Kidney tubule cell (primary cell): ENCODE measurements at regions not wholly inside any gene's neighbourhood (a gene's known extent, or its start where the extent isn't known, plus 50 kb on each side); places are given as distances from the start of the nearest gene placed in this dataset.
A peak's percentile ranks its signal among the peaks of the same experiment; 100 is the strongest.
"Not testable (repeated sequence)": the region's sequence is repeated elsewhere in the genome, so short reads cannot be mapped to it uniquely, and the experiment has no call there.

ENCODE experiments used
- DNase-seq: peaks from one replicate; pipeline ENCODE4 v3.0.0-alpha.2; 2018; ENCODE audit warnings: low spot score

- no peak for DNase-seq
Observed at GRCh38 chrX:1103360-1103759, 109.1 kb downstream of the CRLF2 start.

- DNase-seq, result no peak
Observed at GRCh38 chrX:1102786-1103185, 109.7 kb downstream of the CRLF2 start.

GRCh38 chrX:1102221-1102620, 110.2 kb downstream of the CRLF2 start:
- DNase-seq, result not testable (repeated sequence)

DNA sequence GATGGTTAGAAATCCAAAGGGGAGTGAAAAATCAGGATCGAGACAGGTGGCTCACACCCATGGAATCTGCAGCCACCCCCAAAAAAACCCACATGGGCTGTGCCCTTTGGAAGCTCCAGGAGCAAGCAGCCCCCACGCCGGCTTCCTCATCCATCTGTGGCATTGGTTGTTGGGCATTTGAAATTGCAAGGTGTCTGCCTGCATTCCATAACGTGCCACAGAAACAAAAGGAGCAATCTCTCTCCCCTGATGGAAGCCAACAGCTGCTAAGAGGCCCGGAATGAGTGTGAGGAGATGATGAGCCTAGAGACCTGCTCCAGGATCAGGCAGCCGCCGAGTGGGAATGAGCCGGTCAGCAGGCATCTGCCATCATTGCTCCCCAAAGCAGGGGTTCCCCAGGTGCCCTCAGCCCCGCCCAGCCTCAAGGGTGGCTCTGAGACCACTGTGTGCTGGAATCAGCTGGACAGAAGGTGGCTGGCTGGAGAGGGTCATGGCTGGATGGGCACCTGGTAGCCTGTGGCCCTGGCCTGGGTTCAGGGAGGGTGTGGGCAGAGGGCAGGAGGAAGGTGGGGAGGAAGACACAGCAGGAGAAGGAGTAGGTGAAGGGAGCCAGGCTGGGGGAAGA, 113.2 kb downstream of the CRLF2 start:
- DNase-seq, result no peak

GRCh38 chrX:1097328-1097727, 115.1 kb downstream of the CRLF2 start:
- DNase-seq, result no peak

GRCh38 chrX:1094566-1095333, 117.7 kb downstream of the CRLF2 start:
- no peak for DNase-seq

DNA sequence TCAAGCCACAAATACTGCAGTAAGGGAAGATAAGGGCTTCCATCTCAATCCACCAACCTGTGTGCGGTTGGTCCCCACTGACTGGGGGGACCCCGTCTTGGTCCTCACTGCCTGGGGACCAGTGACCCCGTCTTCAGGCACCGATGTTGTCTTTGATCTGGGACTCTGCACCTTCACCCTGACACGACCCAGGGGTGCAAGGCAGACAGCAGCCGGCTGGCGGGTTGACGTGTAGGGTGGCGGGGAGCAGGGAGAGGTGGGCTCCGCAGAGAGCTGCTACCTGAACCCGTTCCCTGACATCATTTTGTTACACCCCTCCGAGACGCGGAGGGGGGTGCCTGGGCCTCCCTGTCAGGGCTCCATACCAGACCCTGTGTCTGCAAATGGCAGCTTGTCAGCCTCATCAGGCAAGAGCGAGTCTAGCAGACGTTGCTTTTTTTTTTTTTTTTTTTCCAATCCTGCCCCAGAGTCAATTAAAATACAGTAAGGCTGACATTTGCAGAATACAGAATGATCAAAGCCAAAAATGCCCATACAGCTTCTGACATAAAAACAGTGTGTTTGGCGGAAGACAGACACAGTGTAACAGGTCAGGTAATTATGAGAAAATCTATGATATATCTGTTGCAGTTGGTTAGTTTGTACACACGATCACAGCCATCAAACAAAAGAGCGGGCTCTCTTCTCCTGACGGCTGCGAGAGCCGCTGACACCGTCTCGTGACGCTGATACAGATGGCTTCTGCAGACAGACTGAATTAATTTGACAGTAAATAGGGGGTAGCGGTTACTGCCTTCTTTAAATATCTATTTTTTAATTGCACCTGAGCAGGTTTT, 118.6 kb downstream of the CRLF2 start:
- DNase-seq, result no peak

- DNase-seq, result no peak
Observed at GRCh38 chrX:1093121-1093520, 119.3 kb downstream of the CRLF2 start.

- DNase-seq, result peak; percentile 26
Observed at GRCh38 chrX:1086444-1087409, 125.7 kb downstream of the CRLF2 start.

- DNase-seq, result not testable (repeated sequence)
Observed at GRCh38 chrX:1085871-1086270, 126.6 kb downstream of the CRLF2 start.

GRCh38 chrX:1084689-1085088, 127.8 kb downstream of the CRLF2 start:
- DNase-seq, result no peak

DNA sequence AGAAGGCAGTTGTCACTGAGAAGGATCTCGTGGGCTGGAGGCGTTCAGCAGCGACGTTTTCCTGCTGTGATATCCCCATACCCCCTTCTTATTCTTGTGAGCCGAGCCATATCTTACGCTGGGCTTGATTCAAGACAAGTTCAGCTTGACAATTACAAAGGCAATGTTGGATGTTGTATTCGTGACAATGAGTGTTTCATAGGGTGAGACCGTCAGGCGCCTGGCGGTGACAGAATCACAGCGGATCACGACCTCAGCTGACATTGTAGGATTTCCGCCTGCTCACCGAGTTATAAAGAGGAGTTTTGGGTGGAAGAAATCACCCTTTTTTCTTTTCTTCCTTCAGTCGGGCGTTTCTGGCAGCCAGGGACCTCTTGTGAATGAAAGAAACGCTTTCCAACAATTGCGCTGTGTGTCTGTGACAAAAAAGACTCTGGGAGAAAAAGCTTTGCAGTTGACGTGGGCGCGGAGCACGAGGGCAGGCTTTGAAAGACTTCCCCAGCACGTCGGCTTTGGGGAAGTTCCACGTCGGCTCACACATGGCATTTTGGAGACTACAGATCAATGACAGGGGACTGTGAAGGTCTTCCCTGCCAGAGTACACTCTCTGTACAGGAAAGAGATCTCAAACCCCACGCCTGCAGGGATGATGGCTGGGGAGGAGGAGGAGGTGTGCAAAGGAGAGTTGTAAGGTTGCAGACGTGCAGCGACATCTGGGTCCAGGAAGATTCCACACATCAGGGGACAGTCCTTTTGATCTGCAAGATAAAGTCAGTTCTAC, 135.4 kb downstream of the CRLF2 start:
- no peak for DNase-seq

GRCh38 chrX:1075741-1076140, 136.7 kb downstream of the CRLF2 start:
- no peak for DNase-seq

- DNase-seq, result no peak
Observed at GRCh38 chrX:1075156-1075555, 137.3 kb downstream of the CRLF2 start.

- no peak for DNase-seq
Observed at GRCh38 chrX:1074755-1075154, 137.7 kb downstream of the CRLF2 start.

GRCh38 chrX:1074172-1074571, 138.3 kb downstream of the CRLF2 start:
- DNase-seq, result no peak

DNA sequence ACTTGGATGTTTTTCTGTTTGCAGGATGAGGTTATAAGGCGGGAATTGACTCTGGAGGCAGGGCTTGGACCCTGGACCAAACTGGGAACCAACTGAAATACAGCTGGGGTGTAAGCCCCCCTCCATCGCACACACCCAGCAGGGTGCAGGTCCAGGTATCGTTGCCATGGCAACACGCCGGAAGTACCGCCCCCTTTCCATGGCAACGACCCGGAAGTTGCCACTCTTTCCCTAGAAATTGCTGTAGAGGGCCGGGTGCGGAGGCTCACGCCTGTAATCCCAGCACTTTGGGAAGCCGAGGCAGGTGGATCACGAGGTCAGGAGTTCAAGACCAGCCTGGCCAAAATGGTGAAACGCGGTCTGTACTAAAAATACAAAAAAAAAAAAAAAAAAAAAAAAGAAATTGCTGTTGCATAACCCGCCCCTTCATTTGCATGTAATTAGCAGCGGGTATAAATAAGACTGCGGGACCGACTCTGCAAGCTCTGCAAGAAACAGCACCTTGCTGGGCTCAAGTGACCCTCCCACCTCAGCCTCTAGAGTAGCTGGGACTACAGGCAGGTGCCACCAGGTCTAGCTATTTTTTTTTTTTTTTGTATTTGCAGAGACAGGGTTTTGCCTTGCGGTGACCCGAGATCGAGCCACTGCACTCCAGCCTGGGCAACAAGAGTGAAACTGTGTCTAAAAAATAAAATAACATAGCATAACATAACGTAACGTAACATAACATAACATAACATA, 139.6 kb downstream of the CRLF2 start:
- DNase-seq, result no peak

DNA sequence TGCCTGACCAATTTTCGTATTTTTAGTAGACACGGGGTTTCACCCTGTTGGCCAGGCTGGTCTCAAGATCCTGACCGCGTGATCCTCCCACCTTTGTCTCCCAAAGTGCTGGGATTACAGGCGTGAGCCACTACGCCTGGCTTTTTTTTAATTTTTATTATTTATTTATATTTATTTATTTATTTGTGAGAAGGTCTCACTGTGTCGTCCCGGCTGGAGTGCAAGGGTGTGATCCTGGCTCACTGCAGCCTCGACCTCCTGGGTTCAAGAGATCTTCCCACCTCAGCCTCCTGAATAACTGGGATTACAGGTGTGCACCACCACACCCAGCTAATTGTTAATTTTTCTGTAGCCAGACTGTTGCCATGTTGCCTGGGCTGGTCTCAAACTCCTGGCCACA, 141.1 kb downstream of the CRLF2 start:
- DNase-seq, result no peak

DNA sequence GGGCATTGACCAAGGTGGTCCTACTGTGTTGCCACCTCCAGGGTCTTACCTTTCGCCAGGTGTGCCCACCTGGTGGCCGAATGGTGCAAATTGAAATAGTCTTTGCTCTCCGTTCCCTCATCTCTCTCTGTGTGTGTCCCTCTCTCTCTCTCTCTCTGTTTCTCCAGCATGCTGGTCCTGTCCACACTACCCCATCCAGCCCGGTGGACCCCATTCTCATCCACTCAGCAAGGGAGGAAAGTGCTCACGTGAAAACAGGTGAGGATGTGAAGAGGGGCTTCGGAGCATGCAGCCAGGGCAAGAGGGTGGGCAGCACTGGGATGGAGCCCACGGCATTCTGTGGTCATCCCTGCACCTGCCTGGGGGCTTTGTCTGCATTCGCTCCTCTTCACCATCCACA, 150.1 kb downstream of the CRLF2 start:
- DNase-seq, result no peak

- no peak for DNase-seq
Observed at GRCh38 chrX:1060562-1060960, 151.9 kb downstream of the CRLF2 start.
